ENCODE measurements at regions not wholly inside any gene's neighbourhood (a gene's known extent, or its start where the extent isn't known, plus 50 kb on each side); places are given as distances from the start of the nearest gene placed in this dataset.

GRCh38 chr22:27349456-27349855 lies 452.1 kb downstream of the MN1 start:
- Mint-ChIP-seq H3K4me3 (ENCODE audit: low read depth) (no peak overlapping the region), H3K27ac (no peak overlapping the region), H3K36me3 (ENCODE audit: insufficient read depth) (no peaks in the 10 kb centered on the region), H3K9me3 (ENCODE audit: low read depth) (peaks cover 6% of the 10 kb centered on the region), H3K27me3 (peaks cover 17% of the 10 kb centered on the region), H3K4me1 (ENCODE audit: low read depth) (peaks cover 22% of the 10 kb centered on the region)
- DNase-seq (ENCODE audit: low spot score, unreplicated experiment), result no peak
- TF ChIP-seq CTCF (IDR thresholded peaks at IDR 0.05; ENCODE audit: unreplicated experiment), result no peak

GRCh38 chr22:27350306-27350705 lies 451.2 kb downstream of the MN1 start:
- peaks cover 14% of the 10 kb centered on the region for H3K27me3 Mint-ChIP-seq

GRCh38 chr22:27352426-27352825 lies 449.1 kb downstream of the MN1 start:
- peaks cover 14% of the 10 kb centered on the region for H3K27me3 Mint-ChIP-seq
- no peak overlapping the region for H3K4me3 Mint-ChIP-seq (ENCODE audit: low read depth)
- no peak overlapping the region for H3K27ac Mint-ChIP-seq
- H3K9me3 Mint-ChIP-seq (ENCODE audit: low read depth), result peaks cover 22% of the 10 kb centered on the region
- TF ChIP-seq CTCF (IDR thresholded peaks at IDR 0.05; ENCODE audit: unreplicated experiment), result no peak
- H3K36me3 Mint-ChIP-seq (ENCODE audit: insufficient read depth), result no peaks in the 10 kb centered on the region
- no peak for DNase-seq (ENCODE audit: low spot score, unreplicated experiment)
- H3K4me1 Mint-ChIP-seq (ENCODE audit: low read depth), result peaks cover 5% of the 10 kb centered on the region

More at GRCh38 chr22:27350306-27350705, 451.2 kb downstream of the MN1 start:
- Mint-ChIP-seq H3K27ac (no peak overlapping the region), H3K36me3 (ENCODE audit: insufficient read depth) (no peaks in the 10 kb centered on the region), H3K4me3 (ENCODE audit: low read depth) (no peak overlapping the region), H3K9me3 (ENCODE audit: low read depth) (peaks cover 6% of the 10 kb centered on the region), H3K4me1 (ENCODE audit: low read depth) (peaks cover 16% of the 10 kb centered on the region)
- no peak for DNase-seq (ENCODE audit: low spot score, unreplicated experiment)
- TF ChIP-seq CTCF (IDR thresholded peaks at IDR 0.05; ENCODE audit: unreplicated experiment), result no peak

GRCh38 chr22:27358096-27358870 lies 443.3 kb downstream of the MN1 start:
- Mint-ChIP-seq H3K27ac (no peak overlapping the region), H3K4me3 (ENCODE audit: low read depth) (no peak overlapping the region), H3K9me3 (ENCODE audit: low read depth) (peaks cover 16% of the 10 kb centered on the region), H3K27me3 (peaks cover 9% of the 10 kb centered on the region), H3K36me3 (ENCODE audit: insufficient read depth) (no peaks in the 10 kb centered on the region), H3K4me1 (ENCODE audit: low read depth) (no peaks in the 10 kb centered on the region)
- TF ChIP-seq CTCF (IDR thresholded peaks at IDR 0.05; ENCODE audit: unreplicated experiment), result no peak
- no peak for DNase-seq (ENCODE audit: low spot score, unreplicated experiment)

- no peak overlapping the region for H3K27ac Mint-ChIP-seq
- no peak overlapping the region for H3K4me3 Mint-ChIP-seq (ENCODE audit: low read depth)
- peaks cover 11% of the 10 kb centered on the region for H3K9me3 Mint-ChIP-seq (ENCODE audit: low read depth)
- no peak for DNase-seq (ENCODE audit: low spot score, unreplicated experiment)
- TF ChIP-seq CTCF (IDR thresholded peaks at IDR 0.05; ENCODE audit: unreplicated experiment), result no peak
- peaks cover 12% of the 10 kb centered on the region for H3K27me3 Mint-ChIP-seq
- H3K4me1 Mint-ChIP-seq (ENCODE audit: low read depth), result peaks cover 2% of the 10 kb centered on the region
- no peaks in the 10 kb centered on the region for H3K36me3 Mint-ChIP-seq (ENCODE audit: insufficient read depth)
Observed at GRCh38 chr22:27370269-27370668, 431.3 kb downstream of the MN1 start.

Measured in progenitor cell of endocrine pancreas (in vitro differentiated cells).